Type B pancreatic cell (in vitro differentiated cells): ENCODE measurements at regions not wholly inside any gene's neighbourhood (a gene's known extent, or its start where the extent isn't known, plus 50 kb on each side); places are given as distances from the start of the nearest gene placed in this dataset.

Experiments used
- DNase-seq: peaks from one replicate; pipeline ENCODE4 v3.0.0; 2021; ENCODE audit warnings: mixed read lengths; ENCODE audit not compliant: unreplicated experiment; ENCODE audit errors: extremely low spot score
- H3K27ac Mint-ChIP-seq: 2 replicates; pipeline ENCODE4 v1.8.0; 2021; ENCODE audit warnings: mild to moderate bottlenecking, mixed read lengths
- H3K27me3 Mint-ChIP-seq: 2 replicates; pipeline ENCODE4 v1.8.0; 2021; ENCODE audit warnings: mixed read lengths
- H3K36me3 Mint-ChIP-seq: 2 replicates; pipeline ENCODE4 v1.8.0; 2021; ENCODE audit warnings: mixed read lengths
- H3K4me1 Mint-ChIP-seq: one replicate; pipeline ENCODE4 v1.8.0; 2021; ENCODE audit warnings: mixed read lengths; ENCODE audit not compliant: unreplicated experiment
- H3K4me3 Mint-ChIP-seq: 2 replicates; pipeline ENCODE4 v1.8.0; 2021; ENCODE audit warnings: mild to moderate bottlenecking, mixed read lengths
- H3K9me3 Mint-ChIP-seq: 2 replicates; pipeline ENCODE4 v1.8.0; 2021; ENCODE audit warnings: mixed read lengths
- CTCF ChIP-seq: fragments of 200-600 bp; sonication (generic); conservative IDR thresholded peaks from 2 replicates; pipeline ENCODE4 v1.5.0; 2021; ENCODE audit warnings: antibody characterized with exemption, mild to moderate bottlenecking

GRCh38 chr13:106187101-106187500, 348.4 kb downstream of the EFNB2 start:
- H3K4me3 Mint-ChIP-seq: no peak overlapping the region
- DNase-seq: no peak
- H3K9me3 Mint-ChIP-seq: peaks cover 10% of the 10 kb centered on the region
- no peak for TF ChIP-seq CTCF
- H3K27me3 Mint-ChIP-seq: no peaks in the 10 kb centered on the region
- no peak overlapping the region for H3K27ac Mint-ChIP-seq
- H3K36me3 Mint-ChIP-seq: no peaks in the 10 kb centered on the region
- H3K4me1 Mint-ChIP-seq: peaks cover 9% of the 10 kb centered on the region

GRCh38 chr13:106186366-106187030, 349.0 kb downstream of the EFNB2 start:
- no peak overlapping the region for H3K27ac Mint-ChIP-seq
- H3K4me1 Mint-ChIP-seq: peaks cover 9% of the 10 kb centered on the region
- peaks cover 10% of the 10 kb centered on the region for H3K9me3 Mint-ChIP-seq
- TF ChIP-seq CTCF: no peak
- no peak for DNase-seq
- no peaks in the 10 kb centered on the region for H3K27me3 Mint-ChIP-seq
- H3K36me3 Mint-ChIP-seq: no peaks in the 10 kb centered on the region
- no peak overlapping the region for H3K4me3 Mint-ChIP-seq

GRCh38 chr13:106184790-106185189, 350.7 kb downstream of the EFNB2 start:
- Mint-ChIP-seq H3K27me3 (no peaks in the 10 kb centered on the region), H3K36me3 (no peaks in the 10 kb centered on the region), H3K9me3 (peaks cover 17% of the 10 kb centered on the region), H3K4me3 (no peak overlapping the region), H3K4me1 (peaks cover 9% of the 10 kb centered on the region), H3K27ac (no peak overlapping the region)
- no peak for TF ChIP-seq CTCF
- no peak for DNase-seq

GRCh38 chr13:106183410-106184065, 351.9 kb downstream of the EFNB2 start:
- no peaks in the 10 kb centered on the region for H3K36me3 Mint-ChIP-seq
- no peak for DNase-seq
- TF ChIP-seq CTCF: no peak
- no peak overlapping the region for H3K4me3 Mint-ChIP-seq
- no peaks in the 10 kb centered on the region for H3K27me3 Mint-ChIP-seq
- H3K27ac Mint-ChIP-seq: no peak overlapping the region
- peaks cover 9% of the 10 kb centered on the region for H3K4me1 Mint-ChIP-seq
- H3K9me3 Mint-ChIP-seq: peaks cover 24% of the 10 kb centered on the region

- H3K36me3 Mint-ChIP-seq: no peaks in the 10 kb centered on the region
- no peak overlapping the region for H3K4me3 Mint-ChIP-seq
- H3K27me3 Mint-ChIP-seq: no peaks in the 10 kb centered on the region
- TF ChIP-seq CTCF: no peak
- no peak for DNase-seq
- H3K4me1 Mint-ChIP-seq: peaks cover 9% of the 10 kb centered on the region
- peaks cover 20% of the 10 kb centered on the region for H3K9me3 Mint-ChIP-seq
- no peak overlapping the region for H3K27ac Mint-ChIP-seq
These were observed 353.1 kb downstream of the EFNB2 start for GRCh38 chr13:106182404-106182803.
